Astrocyte of the spinal cord (primary cell): ENCODE measurements at regions not wholly inside any gene's neighbourhood (a gene's known extent, or its start where the extent isn't known, plus 50 kb on each side); places are given as distances from the start of the nearest gene placed in this dataset.
A peak's percentile ranks its signal among the peaks of the same experiment; 100 is the strongest.
"Not testable (repeated sequence)": the region's sequence is repeated elsewhere in the genome, so short reads cannot be mapped to it uniquely, and the experiment has no call there.

Experiments
- DNase-seq: peaks from one replicate; pipeline ENCODE4 v3.0.0; 2011; ENCODE audit warnings: low read depth, low spot score
- H3K4me3 ChIP-seq: 2 replicates; pipeline ENCODE4 v1.5.1; 2011; ENCODE audit warnings: low read depth, mild to moderate bottlenecking, low read length, moderate library complexity
- in situ Hi-C: cut with HindIII; loops from 2 replicates; pipeline ENCODE4 v1.10.0; 2017; ENCODE audit warnings: low sequenced_read_pairs

GRCh38 chr16:29578898-29579297 lies 72.7 kb upstream of the NPIPB12 start:
- H3K4me3 ChIP-seq, DNase-seq, in situ Hi-C loops: not testable (repeated sequence)

GRCh38 chr16:29581764-29582163 lies 75.6 kb upstream of the NPIPB12 start:
- in situ Hi-C loops, DNase-seq, H3K4me3 ChIP-seq: not testable (repeated sequence)

GRCh38 chr16:29591919-29592318 lies 71.1 kb upstream of the SPN start:
- DNase-seq, in situ Hi-C loops, H3K4me3 ChIP-seq: not testable (repeated sequence)

GRCh38 chr16:29594269-29594925 lies 68.7 kb upstream of the SPN start:
- DNase-seq, in situ Hi-C loops: not testable (repeated sequence)
- H3K4me3 ChIP-seq = peak overlapping the region; percentile 58

GRCh38 chr16:29594926-29595838 lies 67.9 kb upstream of the SPN start:
- peak overlapping the region; percentile 58 for H3K4me3 ChIP-seq
- DNase-seq = peak; percentile 89
- in situ Hi-C loops = not testable (repeated sequence)

- in situ Hi-C loops, H3K4me3 ChIP-seq, DNase-seq: not testable (repeated sequence)
These were observed 66.0 kb upstream of the SPN start for GRCh38 chr16:29597030-29597429.

GRCh38 chr16:29600111-29601000 lies 62.7 kb upstream of the SPN start:
- DNase-seq, in situ Hi-C loops, H3K4me3 ChIP-seq: not testable (repeated sequence)

- in situ Hi-C loops, H3K4me3 ChIP-seq, DNase-seq: not testable (repeated sequence)
These were observed 60.8 kb upstream of the SPN start for GRCh38 chr16:29602247-29602625.

- H3K4me3 ChIP-seq, DNase-seq, in situ Hi-C loops: not testable (repeated sequence)
These were observed 60.4 kb upstream of the SPN start for GRCh38 chr16:29602683-29603088.

GRCh38 chr16:29604631-29605549 lies 58.2 kb upstream of the SPN start:
- peak; percentile 72 for DNase-seq
- in situ Hi-C loops, H3K4me3 ChIP-seq: not testable (repeated sequence)

- DNase-seq, in situ Hi-C loops: not testable (repeated sequence)
These were observed 57.3 kb upstream of the SPN start for GRCh38 chr16:29605593-29606205.

GRCh38 chr16:29606669-29607427 lies 56.2 kb upstream of the SPN start:
- in situ Hi-C loops, H3K4me3 ChIP-seq, DNase-seq: not testable (repeated sequence)

More at GRCh38 chr16:29605593-29606205, 57.3 kb upstream of the SPN start:
- H3K4me3 ChIP-seq = not testable (repeated sequence)

GRCh38 chr16:29607428-29607823 lies 55.6 kb upstream of the SPN start:
- in situ Hi-C loops, DNase-seq: not testable (repeated sequence)

GRCh38 chr16:29612381-29613306 lies 50.4 kb upstream of the SPN start:
- peak overlapping the region; percentile 65 for H3K4me3 ChIP-seq
- DNase-seq, in situ Hi-C loops: not testable (repeated sequence)

More at GRCh38 chr16:29607428-29607823, 55.6 kb upstream of the SPN start:
- H3K4me3 ChIP-seq = not testable (repeated sequence)
